ENCODE measurements at regions not wholly inside any gene's neighbourhood (a gene's known extent, or its start where the extent isn't known, plus 50 kb on each side); places are given as distances from the start of the nearest gene placed in this dataset.
"Not testable (repeated sequence)": the region's sequence is repeated elsewhere in the genome, so short reads cannot be mapped to it uniquely, and the experiment has no call there.

DNA sequence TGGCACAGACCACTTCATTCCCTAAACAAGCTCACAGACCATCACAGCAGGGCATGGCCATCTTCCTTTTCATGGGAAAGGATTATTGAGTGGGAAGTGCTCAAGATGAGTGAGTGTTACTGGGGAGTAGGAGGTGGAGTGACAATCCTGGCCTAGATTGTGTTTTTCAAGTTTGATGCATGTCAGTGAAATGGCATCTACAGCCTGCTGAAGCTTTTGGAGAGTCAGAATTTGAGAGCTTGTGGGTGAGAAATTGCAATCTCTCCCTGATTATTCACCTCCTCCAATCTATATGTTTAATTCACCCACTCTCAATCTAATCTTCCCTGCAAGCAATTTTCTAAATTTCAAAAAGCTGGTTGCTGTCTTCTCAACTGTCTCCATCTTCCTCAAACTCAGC lies 156.1 kb upstream of the G2E3 start:
- no peak overlapping the region for H3K4me3 ChIP-seq (ENCODE audit: low read depth, low read length)
- TF ChIP-seq, protein P1, sequence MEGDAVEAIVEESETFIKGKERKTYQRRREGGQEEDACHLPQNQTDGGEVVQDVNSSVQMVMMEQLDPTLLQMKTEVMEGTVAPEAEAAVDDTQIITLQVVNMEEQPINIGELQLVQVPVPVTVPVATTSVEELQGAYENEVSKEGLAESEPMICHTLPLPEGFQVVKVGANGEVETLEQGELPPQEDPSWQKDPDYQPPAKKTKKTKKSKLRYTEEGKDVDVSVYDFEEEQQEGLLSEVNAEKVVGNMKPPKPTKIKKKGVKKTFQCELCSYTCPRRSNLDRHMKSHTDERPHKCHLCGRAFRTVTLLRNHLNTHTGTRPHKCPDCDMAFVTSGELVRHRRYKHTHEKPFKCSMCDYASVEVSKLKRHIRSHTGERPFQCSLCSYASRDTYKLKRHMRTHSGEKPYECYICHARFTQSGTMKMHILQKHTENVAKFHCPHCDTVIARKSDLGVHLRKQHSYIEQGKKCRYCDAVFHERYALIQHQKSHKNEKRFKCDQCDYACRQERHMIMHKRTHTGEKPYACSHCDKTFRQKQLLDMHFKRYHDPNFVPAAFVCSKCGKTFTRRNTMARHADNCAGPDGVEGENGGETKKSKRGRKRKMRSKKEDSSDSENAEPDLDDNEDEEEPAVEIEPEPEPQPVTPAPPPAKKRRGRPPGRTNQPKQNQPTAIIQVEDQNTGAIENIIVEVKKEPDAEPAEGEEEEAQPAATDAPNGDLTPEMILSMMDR (conservative IDR thresholded peaks at IDR 0.05; ENCODE audit: low read depth, low read length), result no peak
- no peak for DNase-seq (ENCODE audit: low read depth)

DNA sequence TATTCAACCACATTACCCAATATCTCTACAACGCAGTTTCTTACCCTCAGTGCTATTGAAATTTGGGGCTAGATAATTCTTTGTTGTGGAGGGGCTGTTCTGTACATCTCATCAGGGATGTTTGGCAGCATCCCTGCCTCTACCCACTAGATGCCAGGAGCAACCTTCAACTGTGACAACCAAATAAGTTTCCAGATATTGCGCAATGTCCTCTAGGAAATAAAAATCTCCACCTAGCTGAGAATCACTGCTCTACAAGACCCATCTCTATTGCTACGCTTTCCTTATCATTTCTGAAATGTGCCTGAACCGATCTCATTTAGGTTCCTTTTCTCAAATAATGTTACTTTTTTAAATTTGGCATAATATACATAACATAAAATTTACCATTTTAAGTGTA lies 155.2 kb upstream of the G2E3 start:
- TF ChIP-seq, protein P1 (conservative IDR thresholded peaks at IDR 0.05; ENCODE audit: low read depth, low read length), result no peak
- no peak for DNase-seq (ENCODE audit: low read depth)
- H3K4me3 ChIP-seq (ENCODE audit: low read depth, low read length), result no peak overlapping the region

DNA sequence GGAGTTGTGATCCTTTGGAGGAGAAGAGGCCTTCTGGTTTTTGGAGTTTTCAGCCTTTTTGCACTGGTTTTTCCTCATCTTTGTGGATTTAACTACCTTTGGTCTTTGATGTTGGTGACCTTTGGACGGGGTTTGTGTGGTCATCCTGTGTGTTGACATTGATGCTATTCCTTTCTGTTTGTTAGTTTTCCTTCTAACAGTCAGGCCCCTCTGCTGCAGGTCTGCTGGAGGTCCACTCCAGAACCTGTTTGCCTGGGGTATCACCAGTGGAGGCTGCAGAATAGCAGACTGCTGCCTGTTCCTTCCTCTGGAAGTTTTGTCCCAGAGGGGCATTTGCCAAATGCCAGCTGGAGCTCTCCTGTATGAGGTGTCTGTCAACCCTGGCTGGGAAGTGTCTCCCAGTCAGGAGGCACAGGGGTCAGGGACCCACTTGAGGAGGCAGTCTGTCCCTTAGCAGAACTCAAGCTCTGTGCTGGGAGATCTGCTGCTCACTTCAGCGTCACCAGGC lies 149.4 kb upstream of the G2E3 start:
- H3K4me3 ChIP-seq (ENCODE audit: low read depth, low read length); DNase-seq (ENCODE audit: low read depth): not testable (repeated sequence)

DNA sequence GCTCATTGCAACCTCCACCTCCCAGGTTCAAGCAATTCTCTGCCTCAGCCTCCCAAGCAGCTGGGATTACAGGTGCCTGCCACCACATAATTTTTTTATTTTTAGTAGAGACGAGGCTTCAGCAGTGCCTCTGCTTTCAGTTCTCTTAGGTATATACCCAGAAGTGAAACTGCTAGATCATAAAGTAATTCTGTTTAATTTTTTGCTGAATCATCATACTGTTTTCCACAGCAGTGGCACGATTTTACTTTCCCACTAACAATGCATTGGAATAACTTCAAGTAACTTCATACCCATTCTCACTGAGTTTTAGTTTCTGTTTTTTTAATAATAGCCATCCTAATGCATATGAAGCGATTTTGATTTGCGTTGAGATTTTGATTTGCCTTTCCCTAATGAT lies 148.0 kb upstream of the G2E3 start:
- no peak for DNase-seq (ENCODE audit: low read depth)
- TF ChIP-seq, protein P1 (conservative IDR thresholded peaks at IDR 0.05; ENCODE audit: low read depth, low read length), result no peak
- H3K4me3 ChIP-seq (ENCODE audit: low read depth, low read length), result no peak overlapping the region

DNA sequence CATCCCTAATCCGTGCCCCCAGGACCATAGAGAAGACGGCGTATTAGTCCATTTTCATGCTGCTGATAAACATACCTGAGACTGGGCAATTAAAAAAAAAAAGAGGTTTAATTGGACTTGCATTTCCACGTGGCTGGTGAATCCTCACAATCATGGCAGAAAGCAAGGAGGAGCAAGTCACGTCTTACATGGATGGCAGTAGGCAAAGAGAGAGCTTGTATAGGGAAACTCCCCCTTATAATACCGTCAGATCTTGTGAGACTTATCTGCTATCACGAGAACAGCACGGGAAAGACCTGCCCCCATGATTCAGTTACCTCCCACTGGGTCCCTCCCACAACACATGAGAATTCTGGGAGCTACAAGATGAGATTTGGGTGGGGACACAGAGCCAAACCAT lies 145.8 kb upstream of the G2E3 start:
- not testable (repeated sequence) for DNase-seq (ENCODE audit: low read depth)

DNA sequence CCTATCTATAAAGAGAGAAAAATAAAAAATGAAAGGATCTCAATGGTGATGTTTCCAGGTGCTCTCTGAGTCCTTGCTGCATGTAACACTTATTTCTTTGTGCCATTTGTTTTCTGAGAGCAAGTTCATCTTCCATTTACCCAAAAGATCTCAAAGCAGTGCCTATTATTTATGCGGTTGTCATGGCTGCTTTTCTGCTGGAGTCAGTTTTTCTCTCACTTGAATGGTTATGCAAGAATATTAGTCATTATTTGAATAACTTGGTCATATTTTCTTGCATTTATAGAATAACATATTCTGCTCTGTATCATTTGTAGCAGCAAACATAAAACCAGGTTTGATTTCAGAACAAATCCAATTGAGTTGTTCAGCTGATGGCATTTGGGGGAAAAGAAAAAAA lies 141.8 kb upstream of the G2E3 start:
- TF ChIP-seq, protein P1 (conservative IDR thresholded peaks at IDR 0.05; ENCODE audit: low read depth, low read length), result no peak
- DNase-seq (ENCODE audit: low read depth), result peak; percentile 27

More for the DNA sequence above, 145.8 kb upstream of the G2E3 start:
- not testable (repeated sequence) for H3K4me3 ChIP-seq (ENCODE audit: low read depth, low read length)

DNA sequence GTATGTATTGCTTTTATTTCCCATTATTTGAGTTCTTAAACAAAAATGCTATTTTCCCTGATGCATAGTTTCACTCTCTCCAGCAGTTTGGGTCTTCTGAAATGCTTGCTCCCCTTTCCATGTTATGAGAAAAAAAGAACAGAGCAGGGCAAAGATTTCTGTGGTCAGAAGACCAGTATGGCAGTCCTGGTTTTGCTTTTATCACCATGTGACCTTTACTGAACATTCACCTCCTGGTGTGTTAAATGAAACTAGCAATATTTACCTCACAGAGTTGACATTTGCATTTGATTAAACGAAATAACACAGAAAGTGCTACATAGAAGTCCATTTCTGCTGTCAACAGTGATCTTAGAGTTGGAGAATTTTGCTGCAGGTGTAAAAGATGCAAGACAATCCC lies 141.0 kb upstream of the G2E3 start:
- DNase-seq (ENCODE audit: low read depth), result no peak
- TF ChIP-seq, protein P1 (conservative IDR thresholded peaks at IDR 0.05; ENCODE audit: low read depth, low read length), result no peak
- no peak overlapping the region for H3K4me3 ChIP-seq (ENCODE audit: low read depth, low read length)

More for the DNA sequence above, 141.8 kb upstream of the G2E3 start:
- no peak overlapping the region for H3K4me3 ChIP-seq (ENCODE audit: low read depth, low read length)

DNA sequence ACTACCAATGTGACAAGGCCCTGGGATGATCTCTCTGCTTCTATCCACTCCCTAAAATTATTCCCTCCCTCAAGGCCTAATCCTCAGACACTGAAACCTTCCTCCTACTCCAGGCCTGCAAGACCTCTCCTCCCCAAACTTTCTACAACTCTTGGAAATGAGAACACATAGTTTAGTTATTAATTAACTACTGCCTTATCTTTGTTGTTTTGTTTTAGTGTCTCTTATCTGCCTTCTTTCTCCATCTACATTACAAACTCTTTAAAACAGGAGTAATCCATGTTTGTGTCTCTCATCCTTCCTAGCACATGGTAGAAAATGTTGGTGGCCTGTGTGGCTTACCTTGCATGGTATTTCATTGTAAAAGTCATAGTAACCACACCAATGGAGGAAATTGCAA lies 139.9 kb upstream of the G2E3 start:
- TF ChIP-seq, protein P1 (conservative IDR thresholded peaks at IDR 0.05; ENCODE audit: low read depth, low read length), result no peak
- H3K4me3 ChIP-seq (ENCODE audit: low read depth, low read length), result no peak overlapping the region
- DNase-seq (ENCODE audit: low read depth), result no peak

Measured in choroid plexus epithelial cell (primary cell).